Caco-2 (cell line): ENCODE measurements at regions not wholly inside any gene's neighbourhood (a gene's known extent, or its start where the extent isn't known, plus 50 kb on each side); places are given as distances from the start of the nearest gene placed in this dataset.

ENCODE experiments used
- BruUV-seq: library from RNA; stranded (reverse); fragments of 400-500 nt; replicated peaks from 2 replicates; lab custom pipeline; 2021; lab: Mats Ljungman, UMichigan
- CTCF ChIA-PET: fragments of 300-600 bp; sonication (Branson Sonifier 250); formaldehyde crosslinking; loops from one replicate; lab custom pipeline; 2022; ENCODE audit warnings: antibody characterized with exemption; lab: Charles Lee
- POLR2A ChIA-PET: fragments of 300-600 bp; sonication (Branson Sonifier 250); formaldehyde crosslinking; loops from one replicate; lab custom pipeline; 2022; ENCODE audit warnings: antibody characterized with exemption; lab: Charles Lee
- DNase-seq, 2 experiments: peaks; one replicate each; pipeline versions ENCODE4 v3.0.0 to v3.0.0-alpha.2; 2020 to 2022
- H3K27me3 ChIP-seq: replicated peaks from 2 replicates; pipeline ENCODE4 v1.6.0; 2011; ENCODE audit warnings: low read length; ENCODE audit not compliant: control insufficient read depth, insufficient read depth
- H3K36me3 ChIP-seq: 2 replicates; pipeline ENCODE4 v1.5.1; 2011; ENCODE audit warnings: low read length; ENCODE audit not compliant: control insufficient read depth, insufficient read depth
- H3K4me1 ChIP-seq: fragments of 250-450 bp; sonication (Bioruptor Pico); 2 replicates; pipeline ENCODE4 v1.5.1; 2020; ENCODE audit warnings: mild to moderate bottlenecking
- H3K4me3 ChIP-seq: 2 replicates; pipeline ENCODE4 v1.5.1; 2011; ENCODE audit warnings: low read depth, mild to moderate bottlenecking, control low read depth, low read length
- H3K9me3 ChIP-seq: fragments of 250-450 bp; sonication (Bioruptor Pico); 2 replicates; pipeline ENCODE4 v1.5.1; 2020; ENCODE audit warnings: mild to moderate bottlenecking, moderate library complexity
- H3K27ac Mint-ChIP-seq: one replicate; pipeline ENCODE4 v1.8.0; 2022; ENCODE audit warnings: mixed read lengths; ENCODE audit not compliant: unreplicated experiment
- H3K27me3 Mint-ChIP-seq: one replicate; pipeline ENCODE4 v1.8.0; 2022; ENCODE audit warnings: mixed read lengths; ENCODE audit not compliant: insufficient read depth, unreplicated experiment
- H3K36me3 Mint-ChIP-seq: one replicate; pipeline ENCODE4 v1.8.0; 2022; ENCODE audit warnings: mild to moderate bottlenecking, mixed read lengths; ENCODE audit not compliant: insufficient read depth, unreplicated experiment
- H3K4me1 Mint-ChIP-seq: one replicate; pipeline ENCODE4 v1.8.0; 2022; ENCODE audit warnings: low read depth, mixed read lengths; ENCODE audit not compliant: unreplicated experiment
- H3K4me3 Mint-ChIP-seq: one replicate; pipeline ENCODE4 v1.8.0; 2022; ENCODE audit warnings: mild to moderate bottlenecking, moderate library complexity, mixed read lengths; ENCODE audit not compliant: unreplicated experiment
- H3K9me3 Mint-ChIP-seq: one replicate; pipeline ENCODE4 v1.8.0; 2022; ENCODE audit warnings: mixed read lengths; ENCODE audit not compliant: unreplicated experiment
- intact Hi-C: fragments of 100-400 bp; cut with micrococcal nuclease; formaldehyde crosslinking; loops from one replicate; pipeline ENCODE4 v1.10.0; 2022; ENCODE audit not compliant: unreplicated experiment
- TF ChIP-seq, protein P1 (sequence below), 2 experiments: fragments of 200-600 bp in 1 of 2; IDR thresholded peaks; 1 replicate in 1 of 2; 2 replicates in 1 of 2; pipeline versions ENCODE4 v1.5.1 to v1.8.0; 2011 to 2022; ENCODE audit warnings: antibody characterized with exemption in 1 of 2, control low read depth in 1 of 2, inconsistent platforms in 1 of 2, low read depth in 1 of 2, low read length in 1 of 2, mild to moderate bottlenecking in 1 of 2, moderate library complexity in 1 of 2; ENCODE audit not compliant: insufficient read depth in 1 of 2, severe bottlenecking in 1 of 2, unreplicated experiment in 1 of 2

GRCh38 chr9:105062222-105062855 is 134.4 kb upstream of the ABCA1 start:
- ChIA-PET POLR2A (no interaction called here), CTCF (no interaction called here)
- Histone ChIP-seq H3K36me3 (no peaks in the 10 kb centered on the region), H3K9me3 (no peaks in the 10 kb centered on the region; the same call in 1 of the 2 replicates), H3K4me3 (no peak overlapping the region), H3K27me3 (no peaks in the 10 kb centered on the region), H3K4me1 (peaks cover 27% of the 10 kb centered on the region)
- peaks cover 26% of the 10 kb centered on the region for H3K4me1 Mint-ChIP-seq
- H3K27ac Mint-ChIP-seq: peak overlapping the region; percentile 70
- H3K4me3 Mint-ChIP-seq: peak overlapping the region; percentile 29
- TF ChIP-seq, protein P1, sequence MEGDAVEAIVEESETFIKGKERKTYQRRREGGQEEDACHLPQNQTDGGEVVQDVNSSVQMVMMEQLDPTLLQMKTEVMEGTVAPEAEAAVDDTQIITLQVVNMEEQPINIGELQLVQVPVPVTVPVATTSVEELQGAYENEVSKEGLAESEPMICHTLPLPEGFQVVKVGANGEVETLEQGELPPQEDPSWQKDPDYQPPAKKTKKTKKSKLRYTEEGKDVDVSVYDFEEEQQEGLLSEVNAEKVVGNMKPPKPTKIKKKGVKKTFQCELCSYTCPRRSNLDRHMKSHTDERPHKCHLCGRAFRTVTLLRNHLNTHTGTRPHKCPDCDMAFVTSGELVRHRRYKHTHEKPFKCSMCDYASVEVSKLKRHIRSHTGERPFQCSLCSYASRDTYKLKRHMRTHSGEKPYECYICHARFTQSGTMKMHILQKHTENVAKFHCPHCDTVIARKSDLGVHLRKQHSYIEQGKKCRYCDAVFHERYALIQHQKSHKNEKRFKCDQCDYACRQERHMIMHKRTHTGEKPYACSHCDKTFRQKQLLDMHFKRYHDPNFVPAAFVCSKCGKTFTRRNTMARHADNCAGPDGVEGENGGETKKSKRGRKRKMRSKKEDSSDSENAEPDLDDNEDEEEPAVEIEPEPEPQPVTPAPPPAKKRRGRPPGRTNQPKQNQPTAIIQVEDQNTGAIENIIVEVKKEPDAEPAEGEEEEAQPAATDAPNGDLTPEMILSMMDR (IDR thresholded peaks at IDR 0.05; ENCODE audit: insufficient read depth in 1 of 2, low read depth in 1 of 2, low read length in 1 of 2, severe bottlenecking in 1 of 2, unreplicated experiment in 1 of 2): no peak
- BruUV-seq: no TSS peak
- peaks cover 12% of the 10 kb centered on the region for H3K9me3 Mint-ChIP-seq
- intact Hi-C loops: loop anchor here (5.0 to 10.0 kb wide), 5 partner anchors 90 to 352 kb away; partner anchors contain the start of genes ABCA1 and SLC44A1
- DNase-seq: no peak
- peaks cover 13% of the 10 kb centered on the region for H3K36me3 Mint-ChIP-seq
- H3K27me3 Mint-ChIP-seq: no peaks in the 10 kb centered on the region

- CTCF ChIA-PET: interaction anchor here (0.7 to 1.7 kb wide), 6 partner anchors 12 to 284 kb away, joined by 3 to 6 read pairs (median 5); no protein-coding TSS in a partner anchor
- intact Hi-C loops: loop anchor here (1.0 to 10.0 kb wide), 12 partner anchors 10 to 350 kb away; partner anchors contain the start of genes ABCA1 and SLC44A1
- peaks cover 30% of the 10 kb centered on the region for H3K4me1 Mint-ChIP-seq
- H3K4me1 ChIP-seq: peaks cover 27% of the 10 kb centered on the region
- H3K36me3 Mint-ChIP-seq: peaks cover 13% of the 10 kb centered on the region
- no peak overlapping the region for H3K4me3 ChIP-seq
- peaks cover 12% of the 10 kb centered on the region for H3K9me3 Mint-ChIP-seq
- no peaks in the 10 kb centered on the region for H3K27me3 ChIP-seq
- peaks cover 4% of the 10 kb centered on the region for H3K9me3 ChIP-seq
- POLR2A ChIA-PET: interaction anchor here (0.6 to 1.4 kb wide), 4 partner anchors 19 to 180 kb away, joined by 3 to 9 read pairs (median 4); partner anchors contain the start of gene SLC44A1
- BruUV-seq: TSS peak; percentile 68
- no peaks in the 10 kb centered on the region for H3K36me3 ChIP-seq
- TF ChIP-seq, protein P1 (IDR thresholded peaks at IDR 0.05; ENCODE audit: insufficient read depth in 1 of 2, low read depth in 1 of 2, low read length in 1 of 2, severe bottlenecking in 1 of 2, unreplicated experiment in 1 of 2): no peak
- DNase-seq: peak; percentile 86 to 92
- no peaks in the 10 kb centered on the region for H3K27me3 Mint-ChIP-seq
- peak overlapping the region; percentile 90 for H3K27ac Mint-ChIP-seq
- peak overlapping the region; percentile 35 for H3K4me3 Mint-ChIP-seq
Observed at GRCh38 chr9:105064248-105065097, 136.5 kb upstream of the ABCA1 start.
